IMR-90 (cell line): ENCODE measurements at regions not wholly inside any gene's neighbourhood (a gene's known extent, or its start where the extent isn't known, plus 50 kb on each side); places are given as distances from the start of the nearest gene placed in this dataset.

Experiments
- BHLHE40 ChIP-seq: fragments of 150-350 bp; IDR thresholded peaks from 2 replicates; pipeline ENCODE4 v1.6.1; 2016; ENCODE audit warnings: mild to moderate bottlenecking, low read depth, low read length
- CEBPB ChIP-seq: IDR thresholded peaks from 2 replicates; pipeline ENCODE4 v1.6.1; 2012; ENCODE audit warnings: low read depth, low read length, improper control_type of control experiment
- CHD1 ChIP-seq: IDR thresholded peaks from 2 replicates; pipeline ENCODE4 v1.6.1; 2012; ENCODE audit warnings: low read depth, low read length, improper control_type of control experiment
- CTCF ChIP-seq: conservative IDR thresholded peaks from 2 replicates; pipeline ENCODE4 v1.5.1; 2012; ENCODE audit warnings: mild to moderate bottlenecking, low read depth, low read length, improper control_type of control experiment
- MAFK ChIP-seq: IDR thresholded peaks from 2 replicates; pipeline ENCODE4 v1.6.1; 2012; ENCODE audit warnings: low read depth, low read length, improper control_type of control experiment
- MAZ ChIP-seq: IDR thresholded peaks from 2 replicates; pipeline ENCODE4 v1.6.1; 2012; ENCODE audit warnings: low read depth, mild to moderate bottlenecking, low read length, improper control_type of control experiment, moderate library complexity, borderline replicate concordance
- NFE2L2 ChIP-seq: fragments of 150-350 bp; IDR thresholded peaks from 2 replicates; pipeline ENCODE4 v1.6.1; 2016; ENCODE audit warnings: low read depth, mild to moderate bottlenecking, low read length
- POLR2A ChIP-seq: IDR thresholded peaks from 2 replicates; pipeline ENCODE4 v1.6.1; 2012; ENCODE audit warnings: mild to moderate bottlenecking, low read depth, low read length
- RAD21 ChIP-seq: IDR thresholded peaks from 2 replicates; pipeline ENCODE4 v1.6.1; 2012; ENCODE audit warnings: low read length, improper control_type of control experiment
- RCOR1 ChIP-seq: IDR thresholded peaks from 2 replicates; pipeline ENCODE4 v1.6.1; 2012; ENCODE audit warnings: mild to moderate bottlenecking, low read length, improper control_type of control experiment; ENCODE audit not compliant: insufficient replicate concordance
- RFX5 ChIP-seq: IDR thresholded peaks from 2 replicates; pipeline ENCODE4 v1.8.0; 2012; ENCODE audit warnings: low read depth, mild to moderate bottlenecking, low read length, moderate library complexity
- SMC3 ChIP-seq: fragments of 150-350 bp; IDR thresholded peaks from 2 replicates; pipeline ENCODE4 v1.6.1; 2016; ENCODE audit warnings: low read depth, mild to moderate bottlenecking, antibody characterized with exemption, low read length, moderate library complexity
- USF2 ChIP-seq: fragments of 150-350 bp; IDR thresholded peaks from 2 replicates; pipeline ENCODE4 v1.6.1; 2017; ENCODE audit warnings: mild to moderate bottlenecking, antibody characterized with exemption, low read length, low read depth

DNA sequence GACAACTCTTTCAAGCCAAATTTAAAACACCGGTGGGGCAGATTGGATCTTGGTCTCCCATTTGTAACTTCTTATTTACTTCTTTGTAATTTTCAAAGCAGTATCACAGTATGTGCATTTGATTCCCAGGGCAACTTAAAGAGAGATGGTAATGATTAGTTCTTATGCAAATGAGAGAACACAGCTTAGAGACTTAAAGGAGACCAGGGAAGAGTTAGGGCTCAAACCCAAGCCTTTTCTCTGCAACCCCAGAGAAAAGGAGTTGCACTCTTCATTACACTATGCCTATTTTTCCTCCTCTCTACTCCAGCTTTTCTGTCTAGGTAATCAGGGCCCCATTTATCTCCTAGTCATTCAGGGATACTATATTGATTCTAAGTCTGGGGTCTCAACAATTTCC lies 237.8 kb upstream of the NMUR2 start:
- TF ChIP-seq CTCF (no peak), SMC3 (no peak), POLR2A (no peak), USF2 (no peak), RFX5 (no peak), BHLHE40 (no peak), CEBPB (no peak), CHD1 (no peak), MAFK (no peak), NFE2L2 (no peak), RAD21 (no peak), RCOR1 (no peak), MAZ (no peak)
